C4-2B (cell line): ENCODE measurements at regions not wholly inside any gene's neighbourhood (a gene's known extent, or its start where the extent isn't known, plus 50 kb on each side); places are given as distances from the start of the nearest gene placed in this dataset.

Experiments
- CTCF ChIP-seq: fragments of 450-650 bp; conservative IDR thresholded peaks from 2 replicates; pipeline ENCODE4 v1.5.1; 2017; ENCODE audit warnings: mild to moderate bottlenecking
- ZFX ChIP-seq: fragments of 450-650 bp; IDR thresholded peaks from 2 replicates; pipeline ENCODE4 v1.6.1; 2017

- TF ChIP-seq CTCF (no peak), ZFX (no peak)
Measured at GRCh38 chr11:93945596-93945995, 75.6 kb upstream of the HEPHL1 start.
